H54 (cell line): ENCODE measurements at regions not wholly inside any gene's neighbourhood (a gene's known extent, or its start where the extent isn't known, plus 50 kb on each side); places are given as distances from the start of the nearest gene placed in this dataset.

Experiments
- DNase-seq: peaks from one replicate; pipeline ENCODE4 v3.0.0; 2011; ENCODE audit warnings: low spot score, mixed read lengths; ENCODE audit not compliant: insufficient read length
- FAIRE-seq: peaks from 3 replicates; lab custom pipeline; 2011; peaks lifted over from hg19 to GRCh38; lab: Jason Lieb, UNC
- POLR2A ChIP-seq: IDR thresholded peaks from 2 replicates; pipeline ENCODE4 v1.6.1; 2011; ENCODE audit warnings: low read depth, mild to moderate bottlenecking, low read length

DNA sequence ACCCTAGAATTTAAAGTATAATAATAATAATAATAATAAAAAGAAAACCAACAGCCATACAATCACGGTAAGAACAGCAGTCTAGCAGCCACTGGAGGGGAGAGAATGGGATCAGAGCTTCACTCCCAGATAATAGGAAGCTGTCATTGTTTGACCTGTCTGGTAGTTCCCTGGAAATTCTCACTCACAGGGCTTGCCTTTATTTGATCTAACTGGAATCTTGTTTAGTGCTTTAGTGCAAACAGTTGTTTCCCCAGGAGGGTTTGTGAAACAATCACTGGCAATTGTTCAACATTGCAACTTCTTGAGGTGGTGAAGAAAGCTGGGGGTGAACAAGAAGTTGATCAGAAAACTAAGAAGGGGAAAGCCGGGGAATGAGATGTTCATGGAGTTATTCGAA, 68.7 kb upstream of the PTCSC3 start:
- no peak for TF ChIP-seq POLR2A
- DNase-seq = no peak
- FAIRE-seq = no peak

DNA sequence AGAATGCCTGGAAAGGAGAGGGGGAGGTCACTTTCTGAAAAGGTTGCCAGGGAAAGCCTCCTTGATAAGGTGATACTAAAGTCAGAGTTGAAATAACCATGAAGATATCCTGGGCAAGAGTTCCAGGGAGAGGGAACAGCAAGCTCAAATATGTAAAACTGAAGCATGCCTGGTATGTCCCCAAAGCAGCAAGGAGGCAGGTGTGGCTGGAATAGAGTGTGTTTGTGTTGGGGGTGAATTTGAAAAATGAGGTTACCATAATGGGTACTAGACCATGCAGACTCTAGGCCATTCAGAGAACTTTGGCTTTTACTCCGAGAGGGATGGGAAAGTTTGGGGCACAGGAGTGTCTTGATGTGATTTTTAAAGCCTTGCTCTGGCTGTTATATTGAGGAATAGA, 66.7 kb upstream of the PTCSC3 start:
- no peak for TF ChIP-seq POLR2A
- FAIRE-seq (no peak), DNase-seq (no peak)

DNA sequence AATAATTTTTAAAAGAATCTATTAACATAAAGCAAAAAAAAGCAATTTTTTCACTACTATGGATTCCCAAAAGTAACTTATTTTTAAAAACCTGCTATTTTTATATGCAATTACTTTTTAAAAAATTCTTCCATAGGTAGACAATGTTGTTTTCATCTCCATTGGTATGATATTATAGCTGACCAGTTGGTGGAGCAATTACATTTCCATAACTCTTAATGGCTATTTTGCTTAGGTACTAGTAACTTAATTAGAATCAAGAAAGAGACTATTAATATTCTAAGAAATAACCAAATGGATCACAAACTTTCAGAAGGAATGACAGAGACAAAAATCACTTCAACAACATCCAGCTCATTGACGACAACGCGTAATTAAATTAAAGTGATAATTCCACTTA, 64.7 kb upstream of the PTCSC3 start:
- FAIRE-seq (no peak), DNase-seq (no peak)
- TF ChIP-seq POLR2A = no peak

DNA sequence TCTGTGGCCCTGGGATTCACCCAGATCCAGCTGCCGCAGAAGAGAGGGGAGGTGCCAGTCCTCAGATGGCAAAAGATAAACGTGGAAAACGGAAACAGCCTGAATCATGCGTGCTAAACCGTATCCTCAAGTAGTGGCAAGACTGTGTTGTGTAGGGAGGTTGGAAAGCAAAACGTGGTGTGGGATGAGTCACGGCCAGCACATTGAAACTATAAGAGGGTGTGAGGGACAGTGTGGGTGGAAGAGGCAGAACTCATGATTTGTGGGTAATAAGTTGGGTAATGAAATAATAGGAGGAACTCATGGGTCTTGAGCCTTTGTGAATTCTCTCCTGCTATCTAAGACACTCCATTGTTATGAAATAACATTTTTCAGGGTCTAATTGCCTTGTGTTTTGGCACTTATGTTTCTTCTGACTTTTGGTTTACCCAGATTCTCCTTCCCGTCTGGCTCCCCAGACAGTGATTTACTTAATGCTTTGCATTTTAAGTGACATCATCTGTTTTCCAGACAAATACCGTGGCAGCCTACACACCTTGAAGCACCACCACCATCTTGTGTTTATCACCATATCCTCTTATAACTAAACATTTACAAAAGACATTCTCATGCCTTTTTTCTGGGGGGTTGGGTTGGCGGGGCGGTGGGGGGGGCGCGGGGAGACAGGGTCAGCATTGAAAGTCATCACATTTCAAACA, 62.3 kb upstream of the PTCSC3 start:
- FAIRE-seq = peak; percentile 84
- DNase-seq = peak; percentile 9
- TF ChIP-seq POLR2A = no peak

DNA sequence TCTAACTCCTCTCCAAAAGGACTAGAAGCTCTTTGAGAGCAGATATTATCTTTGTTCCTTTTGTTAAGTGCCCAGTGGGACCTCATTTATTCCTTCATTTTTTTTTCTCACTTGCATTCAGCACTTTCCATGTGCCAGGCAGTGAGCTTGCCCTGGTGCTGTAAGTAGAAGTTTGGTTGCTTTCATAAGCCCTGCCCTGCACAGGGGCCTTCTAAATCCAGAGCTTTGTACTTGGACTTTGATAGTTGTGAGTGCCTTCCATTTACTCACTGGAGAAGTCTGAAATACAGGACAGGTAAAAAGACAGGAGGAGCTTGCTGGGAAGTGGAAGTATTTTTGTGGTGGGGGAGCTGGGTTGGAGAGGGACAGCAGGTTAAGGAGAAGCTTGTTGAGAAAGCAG, 56.7 kb upstream of the PTCSC3 start:
- FAIRE-seq = no peak
- no peak for TF ChIP-seq POLR2A
- DNase-seq = no peak

DNA sequence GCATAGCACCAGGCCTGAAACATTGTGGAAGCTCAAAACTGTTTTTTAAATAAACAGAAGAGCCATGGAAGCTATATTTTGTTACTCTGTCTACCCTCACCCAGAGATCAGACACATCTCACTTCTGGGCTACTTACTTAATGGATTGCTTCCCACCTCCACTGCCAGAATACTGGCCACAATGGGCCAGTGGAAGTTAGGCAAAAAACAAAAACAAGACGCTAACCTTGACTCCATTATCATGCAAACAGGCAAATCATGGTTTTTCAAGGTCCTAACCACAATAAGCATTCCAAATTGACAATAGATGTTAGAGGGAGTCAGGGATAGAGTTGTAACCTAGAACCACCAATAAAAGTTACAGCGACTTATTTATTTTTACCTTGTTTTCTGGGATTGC, 52.7 kb upstream of the PTCSC3 start:
- DNase-seq (no peak), FAIRE-seq (no peak)
- no peak for TF ChIP-seq POLR2A

DNA sequence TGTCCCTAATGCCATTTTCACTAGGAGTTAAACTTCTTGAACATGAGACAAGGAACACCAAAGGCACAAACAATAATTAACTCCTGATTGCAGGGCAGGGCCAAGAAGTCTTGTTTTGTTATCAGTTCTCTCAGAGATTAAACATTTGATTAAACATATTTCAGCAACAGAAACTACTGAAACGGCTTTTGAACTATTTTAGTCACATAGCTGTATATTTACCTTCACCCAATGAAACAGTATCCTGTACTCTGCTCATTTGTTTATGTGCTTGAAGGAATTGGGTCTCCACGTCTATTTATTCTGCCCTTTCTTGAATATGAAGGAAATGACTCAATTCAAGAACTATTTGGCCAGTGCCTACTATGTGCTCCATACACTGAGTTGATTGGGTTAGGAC, 51.3 kb upstream of the PTCSC3 start:
- no peak for DNase-seq
- FAIRE-seq = no peak
- TF ChIP-seq POLR2A = no peak

DNA sequence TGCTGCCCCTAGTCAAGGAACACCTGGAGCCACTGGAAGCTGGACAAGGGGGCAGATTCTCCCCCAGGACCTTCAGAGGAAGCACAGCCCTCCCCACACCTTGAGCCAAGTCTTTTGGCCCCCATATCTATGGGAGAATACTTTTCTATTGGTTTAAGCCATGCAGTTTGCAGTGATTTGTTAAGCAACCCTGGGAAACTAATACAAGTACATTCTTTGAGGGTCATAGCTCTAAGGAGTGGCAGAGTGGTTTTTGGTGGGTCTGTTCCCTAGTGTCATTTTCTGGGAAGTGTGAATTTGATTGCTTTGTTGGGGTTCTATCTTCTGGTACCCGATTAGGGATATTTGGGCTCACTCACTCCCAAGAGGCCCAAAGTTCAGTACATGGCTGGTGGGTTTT, 50.8 kb upstream of the PTCSC3 start:
- TF ChIP-seq POLR2A = no peak
- FAIRE-seq = no peak
- no peak for DNase-seq
